IPS DF 19.7 (cell line): ENCODE measurements at regions not wholly inside any gene's neighbourhood (a gene's known extent, or its start where the extent isn't known, plus 50 kb on each side); places are given as distances from the start of the nearest gene placed in this dataset.

Experiments
- DNase-seq: peaks from one replicate; pipeline ENCODE4 v3.0.0-alpha.2; 2013; ENCODE audit warnings: low read depth, low spot score

DNA sequence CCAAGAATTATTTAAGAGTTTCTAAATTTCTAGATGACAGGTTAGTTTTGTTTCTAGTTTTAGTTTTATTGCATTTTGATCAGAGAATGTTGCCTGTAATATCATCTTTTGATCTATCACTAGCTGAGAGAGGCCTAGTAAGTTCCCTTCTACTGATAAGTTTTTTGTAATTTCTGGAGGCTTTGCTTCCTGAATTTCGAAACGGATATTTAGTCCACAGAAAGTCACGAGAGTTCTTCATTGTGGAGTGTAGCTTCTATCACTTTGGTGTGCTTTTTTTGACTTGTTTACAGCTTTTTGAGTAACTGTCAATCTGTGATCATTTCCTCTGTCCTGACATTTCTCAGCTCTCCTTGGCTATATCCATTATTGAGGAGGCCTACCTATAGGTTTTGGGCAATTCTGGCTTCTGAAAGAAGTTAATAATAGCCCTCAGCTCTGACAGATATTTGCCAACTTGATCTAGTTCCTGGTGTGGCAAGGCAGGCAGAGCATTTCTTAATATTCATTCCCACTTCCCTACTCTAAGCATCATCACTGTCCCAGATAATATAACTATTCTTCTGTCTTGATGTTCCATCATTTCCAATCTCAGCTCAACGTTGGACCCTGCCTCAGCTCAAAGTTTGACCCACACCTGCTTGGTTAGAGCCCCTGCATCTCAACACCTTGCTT is 171.3 kb downstream of the BLID start:
- no peak for DNase-seq

DNA sequence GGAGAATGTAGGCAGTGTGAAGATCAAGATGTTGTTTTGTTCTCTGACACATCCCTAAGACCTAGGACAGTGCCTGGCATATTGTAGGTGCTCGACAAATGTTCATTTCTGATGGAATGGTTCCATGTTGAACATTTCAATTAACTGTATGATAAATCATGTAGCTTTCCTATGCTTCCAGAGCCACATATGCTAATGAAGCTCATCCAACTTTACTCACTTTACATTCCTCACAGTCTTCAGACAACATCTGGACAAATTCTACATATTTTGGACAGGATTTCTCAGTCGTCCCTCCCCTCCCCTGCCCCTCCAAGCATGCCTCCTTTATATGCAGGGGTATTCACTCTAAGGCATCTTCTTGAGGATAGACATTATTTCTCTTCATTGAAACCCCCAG is 177.9 kb downstream of the BLID start:
- DNase-seq: no peak

DNA sequence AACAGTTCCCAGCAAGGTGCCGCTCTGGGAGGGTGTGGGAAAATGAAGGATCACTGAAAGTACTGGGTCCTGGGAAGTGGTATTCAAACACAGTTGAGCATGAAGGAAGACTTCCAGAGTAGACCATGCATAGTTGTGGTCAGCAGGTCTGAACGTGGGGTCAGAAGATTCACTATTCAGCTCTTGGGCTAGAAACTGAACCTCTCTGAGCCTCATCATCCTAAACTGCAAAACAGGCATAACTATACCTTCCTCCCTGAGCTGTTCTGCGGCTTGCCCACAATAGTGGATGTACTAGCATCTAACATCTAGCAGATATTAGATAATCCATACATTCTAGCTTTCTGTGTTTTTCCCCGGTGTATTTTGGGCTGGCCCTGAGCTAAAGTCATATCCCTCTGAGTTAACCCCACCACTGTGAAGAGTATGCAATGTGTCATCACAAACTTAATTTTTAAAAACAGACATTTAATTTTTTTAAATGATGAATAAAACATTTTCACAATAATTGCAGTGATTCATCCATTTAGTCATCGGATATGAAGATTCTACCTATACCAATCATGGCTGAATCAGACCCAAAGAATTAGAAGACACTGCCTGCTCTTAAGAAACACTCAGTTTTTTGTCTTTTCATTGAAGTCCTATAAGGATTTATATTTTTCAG is 179.1 kb downstream of the BLID start:
- no peak for DNase-seq

DNA sequence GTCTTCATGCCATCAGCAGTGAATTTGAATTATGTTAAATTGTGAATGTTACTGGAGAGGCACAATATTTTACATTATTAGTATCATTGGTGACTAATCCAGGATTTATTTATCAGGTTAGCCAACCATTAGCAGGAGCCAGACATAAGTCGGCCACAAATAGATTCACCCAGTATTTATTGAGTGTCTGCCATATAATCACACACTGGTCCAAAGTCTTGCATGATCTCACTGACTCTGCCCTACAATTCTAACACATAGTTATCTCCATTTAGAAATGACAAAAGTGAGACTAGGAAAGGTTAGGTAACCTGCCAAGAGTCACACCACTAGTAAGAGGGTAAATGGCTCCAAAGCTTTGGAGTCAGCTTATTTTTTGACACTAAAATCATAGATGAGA is 179.6 kb downstream of the BLID start:
- DNase-seq: no peak

DNA sequence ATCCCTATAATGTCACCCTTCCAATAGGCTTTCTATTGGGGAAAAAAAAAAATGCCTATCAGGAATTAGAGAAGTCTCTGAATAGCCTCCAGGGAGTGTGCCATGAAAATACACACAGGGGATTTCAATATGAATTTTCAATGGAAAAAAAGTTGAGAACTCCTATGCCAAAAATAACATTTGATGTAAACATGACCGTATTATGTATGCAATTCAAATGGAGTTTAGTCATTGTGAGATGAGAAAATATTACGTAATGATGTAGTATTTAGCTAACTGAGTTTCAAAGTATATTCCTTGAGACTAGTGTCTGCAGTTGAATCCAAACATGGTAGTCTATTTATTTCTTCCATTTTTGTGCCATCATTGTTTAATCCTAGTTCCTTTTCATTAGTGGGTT is 182.3 kb downstream of the BLID start:
- DNase-seq: no peak

DNA sequence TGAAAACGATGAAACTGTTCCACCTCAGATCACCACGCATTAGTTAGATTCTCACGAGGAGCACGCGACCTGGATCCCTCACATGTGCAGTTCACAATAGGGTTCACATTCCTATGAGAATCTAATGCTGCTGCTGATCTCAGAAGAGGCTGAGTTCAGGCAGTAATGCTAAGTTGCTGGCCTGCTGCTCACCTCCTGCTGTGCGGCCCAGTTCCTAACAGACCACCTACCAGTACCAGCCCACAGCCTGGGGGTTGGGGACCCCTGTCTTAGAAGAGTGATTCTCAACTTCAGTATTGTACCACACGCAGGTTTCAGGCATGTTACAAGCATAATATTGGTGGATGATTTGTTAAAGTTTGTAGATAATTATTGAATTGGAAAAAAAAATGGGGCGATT is 182.7 kb downstream of the BLID start:
- no peak for DNase-seq

DNA sequence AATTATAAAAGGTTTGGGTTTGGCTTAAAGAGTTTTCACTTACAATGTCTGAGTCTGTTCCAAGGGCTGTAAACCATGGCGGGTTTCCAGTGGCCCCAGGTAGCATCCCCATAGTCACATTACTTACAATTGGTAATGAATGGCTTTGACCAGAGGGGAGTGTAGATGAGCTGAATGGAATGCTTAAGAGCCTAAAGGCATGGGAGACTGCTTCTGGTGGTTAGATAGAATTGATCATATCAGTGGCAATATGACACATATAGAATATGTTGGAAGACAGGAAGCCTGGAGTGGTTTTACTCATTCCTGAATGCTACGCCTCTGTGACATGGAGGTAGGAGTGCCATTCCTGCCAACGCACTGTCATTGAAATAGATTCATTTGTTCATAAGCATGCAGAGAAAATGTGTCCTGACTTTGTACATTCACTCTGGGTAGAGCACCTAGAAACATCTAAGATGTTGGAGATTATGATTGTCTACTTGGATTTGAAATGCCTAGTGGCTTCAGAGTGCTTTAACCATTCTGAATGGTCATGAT is 183.3 kb downstream of the BLID start:
- DNase-seq: no peak

DNA sequence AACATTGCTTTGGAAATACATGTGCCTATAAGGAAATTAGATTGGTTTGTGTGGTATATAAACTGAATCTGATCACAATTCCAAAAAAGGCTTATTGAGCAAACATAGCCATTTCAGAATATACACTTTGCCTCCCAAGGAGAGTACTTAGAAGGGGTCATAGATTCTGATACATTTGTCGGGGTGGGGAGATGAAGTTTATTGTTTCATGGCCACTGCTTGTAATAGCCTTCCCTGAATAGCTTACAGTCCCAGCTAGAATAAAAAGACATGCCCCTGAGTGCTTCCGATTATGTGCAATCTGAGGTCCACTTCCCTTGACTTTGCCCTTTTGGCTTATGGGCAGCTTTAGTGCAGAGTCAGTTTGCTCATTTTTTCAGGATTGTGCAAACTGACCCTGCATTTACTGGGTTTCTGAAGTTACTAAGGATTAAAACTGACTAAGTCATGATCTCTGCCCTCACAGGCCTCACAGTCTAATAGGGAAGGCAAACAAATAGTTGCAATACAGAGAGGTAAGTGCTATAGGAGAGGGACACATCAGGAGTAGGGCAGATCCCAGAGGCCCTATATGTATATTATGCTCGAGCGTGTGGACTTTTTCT is 184.2 kb downstream of the BLID start:
- no peak for DNase-seq

DNA sequence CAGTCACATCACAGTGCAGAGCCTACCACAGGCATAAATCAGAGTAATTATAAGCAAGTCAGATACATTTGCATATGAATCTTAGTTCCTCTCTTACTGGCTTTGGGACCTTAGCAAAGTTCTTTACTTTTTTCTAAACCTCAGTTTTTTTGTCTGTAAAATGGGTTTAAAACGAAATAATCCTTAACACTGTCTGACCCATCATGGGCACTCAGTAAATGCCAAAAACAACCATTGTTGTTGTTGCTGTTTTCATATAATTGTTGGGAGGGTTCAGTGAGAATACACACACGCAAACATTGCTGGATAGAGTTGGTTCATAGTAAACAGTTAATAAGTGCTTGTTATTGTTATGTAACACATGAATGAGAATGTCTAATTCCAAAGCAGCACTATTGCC is 184.9 kb downstream of the BLID start:
- DNase-seq: no peak

DNA sequence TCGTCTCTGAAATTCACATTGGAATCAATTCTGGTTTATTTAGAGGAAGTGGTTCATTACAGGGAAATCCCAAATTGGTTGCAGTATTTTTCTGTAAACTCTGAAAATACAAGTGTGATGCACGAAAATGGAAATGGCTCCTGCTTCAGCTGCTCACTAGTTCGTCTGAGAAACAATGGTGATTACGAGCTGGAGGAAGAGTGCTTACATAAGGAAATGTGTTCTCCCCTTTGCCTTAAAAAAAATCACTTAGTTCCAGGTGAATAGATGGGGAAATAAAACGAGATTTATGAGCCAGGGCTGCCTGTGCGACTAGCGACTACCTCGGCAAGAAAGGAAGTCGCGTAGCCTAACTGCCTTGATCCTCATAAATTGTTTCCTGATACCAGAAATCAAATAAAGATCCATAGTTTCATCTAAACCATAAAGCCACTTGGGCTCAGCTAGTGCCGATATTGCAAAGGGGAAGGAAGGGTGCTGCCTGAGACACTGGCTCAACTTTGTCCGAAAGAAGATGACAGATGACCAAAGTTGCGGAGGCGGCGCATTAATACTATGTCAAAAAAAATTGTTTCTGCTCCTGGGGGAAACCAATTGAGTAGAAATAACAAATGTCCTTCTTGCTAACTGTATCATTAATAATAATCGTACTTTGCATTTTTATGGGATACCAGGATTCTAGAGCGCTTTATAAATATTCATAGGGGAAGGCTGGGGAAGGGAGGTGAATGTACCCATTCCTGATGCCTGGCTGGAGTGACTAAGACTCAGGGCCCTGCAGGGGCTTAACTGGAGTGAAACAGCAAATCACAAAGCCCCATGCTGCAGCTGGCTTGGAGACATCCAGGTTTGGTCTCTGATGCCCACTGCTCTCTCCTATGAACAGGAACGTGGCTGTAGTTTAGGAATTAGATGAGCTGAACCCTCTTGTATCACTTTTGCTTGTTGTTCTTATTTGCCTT is 185.7 kb downstream of the BLID start:
- no peak for DNase-seq

DNA sequence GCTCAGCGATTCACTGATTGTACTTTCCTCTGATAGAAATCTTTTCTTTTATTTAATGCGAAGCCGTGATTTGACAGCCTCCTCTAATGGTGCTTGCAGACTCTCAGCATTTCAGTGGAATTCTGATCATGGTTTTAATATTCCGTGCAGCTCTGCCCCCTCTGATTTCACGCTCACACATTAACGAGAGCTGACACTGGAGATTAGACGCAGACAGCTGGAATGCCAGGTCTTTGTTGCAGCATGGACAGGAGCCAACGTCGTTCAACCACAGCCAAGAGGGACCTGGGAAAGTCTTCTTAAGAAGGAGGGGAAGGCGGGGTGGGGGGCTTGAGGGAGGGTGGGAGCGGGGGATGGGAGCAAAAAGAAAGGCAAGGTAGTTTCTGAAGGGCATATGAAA is 186.4 kb downstream of the BLID start:
- DNase-seq: no peak

DNA sequence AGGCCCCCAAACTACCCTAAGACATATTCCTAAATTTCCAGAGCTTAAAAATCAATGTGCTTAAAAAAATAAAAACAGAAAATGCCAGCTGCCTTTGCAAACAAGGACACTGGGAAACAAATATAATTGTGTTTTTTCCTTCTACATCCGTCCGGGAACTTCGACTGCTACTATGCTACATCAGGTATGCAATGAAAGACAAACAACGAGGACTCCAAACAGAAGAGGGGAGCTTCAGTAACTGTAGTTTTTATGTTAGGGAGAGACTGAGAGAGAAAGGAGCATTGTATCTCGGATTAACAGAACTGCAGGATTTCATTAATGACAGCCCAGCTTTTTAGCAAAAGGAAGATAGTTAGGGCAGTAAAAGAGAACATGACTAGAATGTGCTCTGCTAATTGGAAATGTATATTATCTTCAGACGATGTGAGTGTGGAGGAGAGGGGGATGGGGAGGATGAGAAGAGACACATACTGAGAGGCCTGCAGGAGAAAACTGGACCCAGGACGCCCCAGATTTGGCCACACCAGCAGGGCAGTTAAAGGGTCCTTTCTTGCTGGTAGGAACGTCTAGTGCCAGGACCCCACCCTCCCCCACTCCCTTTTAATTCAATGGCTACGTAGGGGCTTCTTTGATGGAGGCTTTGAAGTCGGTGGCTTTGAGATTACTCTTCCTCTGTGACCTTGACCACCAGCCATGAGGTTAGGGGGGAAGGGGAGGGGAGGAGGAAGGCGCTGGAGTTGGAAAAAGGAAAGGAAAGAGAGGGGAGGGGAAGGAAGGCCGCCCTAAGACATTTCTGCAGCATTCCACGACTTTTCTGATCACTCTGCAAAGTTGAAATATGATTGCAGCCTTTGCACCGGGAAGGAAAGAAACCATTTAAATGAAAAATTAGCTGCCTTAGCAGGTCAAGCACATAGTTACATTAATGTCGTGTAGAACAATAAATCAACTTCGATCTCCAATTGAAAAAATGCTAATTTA is 187.1 kb downstream of the BLID start:
- DNase-seq: peak; percentile 25

DNA sequence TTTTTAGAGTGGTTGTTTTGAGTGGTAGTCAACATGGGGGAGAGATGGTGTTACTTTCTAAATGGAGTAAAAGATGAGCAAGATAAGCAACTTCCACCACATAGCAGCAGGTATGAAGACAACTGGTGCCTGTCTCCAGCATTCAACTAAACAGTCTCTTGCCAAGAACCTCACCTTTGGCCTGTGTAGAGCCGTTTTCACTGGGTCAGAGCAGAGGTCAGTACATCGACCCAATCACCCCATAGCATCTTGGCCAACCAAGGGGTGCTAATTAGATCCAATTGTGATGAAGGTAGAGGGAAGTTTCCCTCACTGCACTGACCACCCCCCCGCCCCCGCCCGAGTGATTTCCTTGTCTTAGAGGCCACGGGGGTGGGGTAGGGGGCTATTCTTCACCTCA is 188.2 kb downstream of the BLID start:
- no peak for DNase-seq

DNA sequence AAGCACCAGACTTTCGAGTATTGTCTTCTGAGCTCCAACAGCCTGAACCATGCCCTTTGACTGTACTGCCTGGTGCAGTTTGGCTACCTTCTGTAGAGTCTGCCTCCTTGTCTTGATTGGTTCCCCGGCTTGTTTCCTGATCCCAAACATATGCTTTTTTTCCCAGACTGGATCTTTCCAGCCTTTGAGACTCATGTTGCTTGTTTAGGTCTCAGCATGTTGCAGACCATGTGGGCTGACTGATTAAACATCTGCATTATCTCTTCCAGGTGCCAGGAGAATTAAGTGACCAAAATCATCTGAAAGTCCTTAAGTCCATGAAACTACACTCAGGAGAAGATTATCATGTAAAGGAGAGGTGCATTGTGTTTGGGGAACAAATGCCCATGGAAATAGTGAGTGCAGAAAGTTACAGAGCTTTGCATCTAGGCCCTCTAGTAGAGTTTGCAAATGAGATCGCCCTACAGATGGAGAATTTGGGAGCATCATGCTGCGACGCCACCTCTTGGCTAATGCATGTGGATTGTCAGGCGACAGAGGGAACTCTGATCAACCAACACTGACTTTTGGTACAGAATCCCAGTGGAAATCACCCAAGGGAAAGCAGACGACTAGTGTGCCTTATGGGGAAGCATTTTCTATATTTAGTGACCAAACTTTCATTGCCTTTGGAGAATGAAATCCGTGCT is 188.8 kb downstream of the BLID start:
- DNase-seq: no peak

DNA sequence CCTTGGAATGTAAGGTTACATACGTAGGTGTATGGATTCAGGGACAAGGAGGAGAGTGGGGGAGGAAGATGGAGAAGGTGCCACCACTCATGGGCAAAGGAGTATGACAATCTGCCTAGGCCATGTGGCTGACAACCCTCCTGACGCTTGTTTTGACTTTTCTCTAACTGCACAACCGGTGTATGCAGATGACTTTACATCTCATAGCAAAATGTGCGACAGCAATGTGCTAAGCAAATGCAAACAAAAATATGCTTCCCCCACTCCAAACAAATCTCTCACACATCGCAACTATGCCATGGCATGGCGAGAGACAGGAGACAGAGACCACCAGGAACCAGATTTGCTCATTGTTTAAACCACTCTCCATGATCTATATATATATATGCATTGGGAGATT is 191.8 kb downstream of the BLID start:
- DNase-seq: no peak

DNA sequence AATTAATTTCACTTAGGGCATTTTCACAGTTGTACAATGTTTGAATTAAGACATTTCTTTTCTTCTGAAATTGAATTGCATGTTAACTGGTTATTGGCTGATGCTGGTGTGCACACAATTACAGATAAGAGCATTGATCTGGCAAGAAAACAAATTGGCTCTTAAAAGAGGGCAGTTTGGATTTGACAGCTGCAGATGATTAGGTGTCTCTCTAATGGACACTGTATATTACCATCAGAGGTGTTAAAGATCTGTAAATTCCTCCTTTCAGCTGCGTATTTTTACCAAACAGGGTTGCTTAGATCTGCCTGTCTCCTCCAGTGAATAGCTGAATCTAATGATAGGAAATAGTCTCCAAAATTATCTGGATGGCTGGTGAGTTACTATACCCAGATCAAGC is 198.5 kb downstream of the BLID start:
- no peak for DNase-seq

DNA sequence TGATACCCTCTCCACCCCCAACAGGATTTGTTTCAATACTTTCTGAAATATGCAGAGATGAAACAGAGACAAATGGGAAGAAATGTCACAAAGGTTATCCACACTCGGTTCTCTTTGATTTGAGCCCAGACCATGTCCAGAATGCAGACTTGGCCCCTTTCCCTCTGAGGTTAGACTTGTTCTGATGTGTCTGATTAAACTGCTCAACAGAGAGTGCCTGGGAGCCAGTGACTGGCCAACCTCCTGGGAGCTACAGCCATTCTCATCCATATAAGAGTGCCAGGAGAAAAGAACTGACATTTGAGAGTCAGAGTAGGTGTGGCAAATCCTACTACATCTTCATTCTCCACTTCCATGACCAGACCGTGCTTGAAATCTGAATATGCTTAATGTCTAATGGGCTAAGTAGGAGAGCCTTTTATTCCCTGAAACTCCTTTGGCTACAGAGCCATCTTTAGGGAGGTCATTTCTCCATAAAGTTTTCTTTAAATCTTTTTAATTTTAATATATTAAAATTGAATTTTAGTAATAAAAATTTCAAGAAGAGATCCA is 201.4 kb downstream of the BLID start:
- DNase-seq: no peak

DNA sequence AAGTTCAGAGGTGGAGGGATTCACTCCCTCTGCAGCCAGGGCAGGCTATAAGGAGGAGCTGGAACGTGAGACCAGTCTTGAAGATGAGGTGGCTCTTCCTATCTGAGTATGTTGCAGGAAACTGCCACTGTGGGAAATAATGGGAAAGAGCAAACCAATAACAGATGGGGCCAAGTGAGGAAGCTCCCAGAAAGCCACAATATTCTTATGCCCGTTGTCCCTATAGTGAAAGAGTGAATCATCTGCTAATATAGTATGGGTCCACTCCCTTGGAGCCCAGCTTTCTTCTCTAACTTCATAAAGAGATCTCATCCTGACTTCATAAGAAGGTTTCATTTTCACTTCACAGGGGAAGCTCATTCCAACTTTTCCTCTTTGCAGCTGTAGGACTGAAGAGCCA is 206.4 kb downstream of the BLID start:
- DNase-seq: no peak

DNA sequence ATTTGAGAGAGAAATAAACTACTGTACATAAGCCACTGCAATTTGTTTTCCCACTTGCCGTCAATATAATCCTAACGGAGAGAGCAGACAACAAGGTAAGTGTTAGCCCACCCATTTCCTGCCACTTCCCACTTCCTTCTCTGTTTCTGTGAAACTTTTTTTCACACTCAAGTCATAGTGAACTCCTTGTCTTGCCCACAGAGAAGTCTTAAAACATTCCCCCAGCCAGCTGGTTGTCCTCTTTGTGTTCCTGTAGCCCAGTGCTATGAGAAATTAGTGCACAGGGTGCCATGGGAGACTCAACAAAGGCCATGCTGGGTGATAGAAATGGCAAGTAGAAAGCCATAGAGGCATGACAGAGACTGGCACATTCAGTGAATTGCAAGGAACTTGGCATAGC is 208.6 kb downstream of the BLID start:
- no peak for DNase-seq

DNA sequence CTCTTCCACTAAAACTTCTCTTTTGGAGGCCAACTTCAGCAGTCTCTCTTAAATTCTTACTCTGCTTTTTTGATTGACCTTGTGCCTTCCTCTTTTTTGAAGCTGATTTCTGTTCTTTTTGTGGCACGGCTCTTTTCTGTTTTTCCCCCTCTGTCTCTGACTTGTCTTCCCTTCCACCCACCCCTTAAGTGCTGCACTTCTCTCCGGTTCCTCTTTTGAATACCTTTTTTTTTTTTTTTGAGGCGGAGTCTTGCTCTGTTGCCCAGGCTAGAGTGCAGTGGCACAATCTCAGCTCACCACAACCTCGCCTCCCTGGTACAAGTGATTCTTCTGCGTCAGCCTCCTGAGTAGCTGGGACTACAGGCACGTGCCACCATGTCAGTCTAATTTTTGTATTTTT is 211.9 kb downstream of the BLID start:
- DNase-seq: no peak
